ENCODE measurements at regions not wholly inside any gene's neighbourhood (a gene's known extent, or its start where the extent isn't known, plus 50 kb on each side); places are given as distances from the start of the nearest gene placed in this dataset.

GRCh38 chr5:155082401-155082800, 68.8 kb downstream of the KIF4B start (continued):
- TF ChIP-seq CHD7 (IDR thresholded peaks at IDR 0.05; ENCODE audit: insufficient replicate concordance, low read length), result no peak
- no peak for TF ChIP-seq MAFK (IDR thresholded peaks at IDR 0.05; ENCODE audit: low read depth, low read length)
- no peak for TF ChIP-seq SP4 (IDR thresholded peaks at IDR 0.05; ENCODE audit: low read length)
- TF ChIP-seq EGR1 (IDR thresholded peaks at IDR 0.05; ENCODE audit: borderline replicate concordance, low read depth, low read length), result no peak

All from H1 (cell line).